Skeletal muscle satellite cell (primary cell): ENCODE measurements at regions not wholly inside any gene's neighbourhood (a gene's known extent, or its start where the extent isn't known, plus 50 kb on each side); places are given as distances from the start of the nearest gene placed in this dataset.

ENCODE experiments used
- H3K27me3 ChIP-seq: 2 replicates; pipeline ENCODE4 v1.7.0; 2013; ENCODE audit warnings: low read length; ENCODE audit not compliant: control insufficient read depth, insufficient read depth
- H3K36me3 ChIP-seq: 2 replicates; pipeline ENCODE4 v1.7.0; 2013; ENCODE audit warnings: mild to moderate bottlenecking, control low read depth, low read length; ENCODE audit not compliant: insufficient read depth
- H3K4me1 ChIP-seq: 2 replicates; pipeline ENCODE4 v1.7.0; 2013; ENCODE audit warnings: low read length; ENCODE audit not compliant: control insufficient read depth, insufficient read depth
- H3K4me2 ChIP-seq: 2 replicates; pipeline ENCODE4 v1.7.0; 2013; ENCODE audit warnings: mild to moderate bottlenecking, low read length
- H3K4me3 ChIP-seq: 2 replicates; pipeline ENCODE4 v1.7.0; 2013; ENCODE audit warnings: low read length
- H3K9ac ChIP-seq: 2 replicates; pipeline ENCODE4 v1.7.0; 2013; ENCODE audit warnings: mild to moderate bottlenecking, low read depth, low read length, moderate library complexity
- H3K9me3 ChIP-seq: replicated peaks from 2 replicates; pipeline ENCODE4 v1.7.0; 2013; ENCODE audit warnings: mild to moderate bottlenecking, control low read depth, low read length

GRCh38 chr1:222930070-222930469, 115.2 kb downstream of the DISP1 start:
- Histone ChIP-seq H3K4me2 (no peak overlapping the region), H3K27me3 (no peaks in the 10 kb centered on the region), H3K4me1 (peaks cover 22% of the 10 kb centered on the region), H3K9ac (no peak overlapping the region), H3K4me3 (no peak overlapping the region), H3K9me3 (no peaks in the 10 kb centered on the region), H3K36me3 (no peaks in the 10 kb centered on the region)

DNA sequence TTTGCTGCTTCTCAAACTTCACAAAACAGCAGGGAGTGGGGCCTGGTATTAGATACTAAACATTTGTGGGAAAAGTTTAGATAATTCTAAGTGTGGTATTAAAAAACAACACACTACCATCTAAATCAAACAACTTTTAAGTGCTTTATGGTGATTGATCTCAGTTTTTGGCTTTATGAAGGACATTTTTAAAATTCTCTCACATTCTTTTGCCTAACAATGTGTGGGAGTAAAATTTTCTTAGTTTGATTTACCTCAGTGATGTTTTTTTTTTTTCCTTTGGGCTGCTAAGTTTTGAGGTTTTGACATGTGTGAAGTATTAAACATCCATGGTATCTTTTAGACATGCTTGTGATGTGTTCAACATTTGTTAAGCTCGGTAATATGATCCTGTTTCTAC, 116.2 kb downstream of the DISP1 start:
- Histone ChIP-seq H3K9me3 (no peaks in the 10 kb centered on the region), H3K36me3 (no peaks in the 10 kb centered on the region), H3K27me3 (no peaks in the 10 kb centered on the region), H3K4me2 (no peak overlapping the region), H3K9ac (no peak overlapping the region), H3K4me1 (peaks cover 22% of the 10 kb centered on the region), H3K4me3 (no peak overlapping the region)

DNA sequence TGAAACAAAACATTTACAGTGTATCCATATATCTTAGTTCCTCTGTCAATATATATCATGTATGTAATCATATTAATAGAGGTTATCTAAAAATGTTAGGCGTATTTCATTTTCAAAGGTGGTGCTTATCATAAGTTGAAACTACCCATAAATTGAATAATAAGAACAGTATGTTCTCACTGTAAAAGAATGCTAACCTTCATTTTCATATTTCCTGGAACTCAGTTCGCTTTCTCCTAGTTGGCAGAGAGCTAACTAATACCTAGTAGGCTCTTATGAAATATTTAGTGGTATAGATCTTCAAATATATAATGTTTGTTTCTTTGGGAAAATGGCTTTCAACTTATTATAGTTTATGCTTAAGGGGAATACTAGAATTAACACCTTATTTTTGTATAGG, 118.4 kb downstream of the DISP1 start:
- Histone ChIP-seq H3K36me3 (no peaks in the 10 kb centered on the region), H3K27me3 (no peaks in the 10 kb centered on the region), H3K4me1 (peaks cover 6% of the 10 kb centered on the region), H3K4me3 (no peak overlapping the region), H3K4me2 (no peak overlapping the region), H3K9ac (no peak overlapping the region), H3K9me3 (no peaks in the 10 kb centered on the region)

GRCh38 chr1:222935239-222935900, 120.5 kb downstream of the DISP1 start:
- Histone ChIP-seq H3K4me3 (no peak overlapping the region), H3K4me2 (no peak overlapping the region), H3K4me1 (peaks cover 6% of the 10 kb centered on the region), H3K9me3 (no peaks in the 10 kb centered on the region), H3K36me3 (no peaks in the 10 kb centered on the region), H3K27me3 (no peaks in the 10 kb centered on the region), H3K9ac (no peak overlapping the region)

- H3K4me3 ChIP-seq: no peak overlapping the region
- H3K9me3 ChIP-seq: no peaks in the 10 kb centered on the region
- no peak overlapping the region for H3K9ac ChIP-seq
- no peaks in the 10 kb centered on the region for H3K27me3 ChIP-seq
- H3K4me1 ChIP-seq: peaks cover 5% of the 10 kb centered on the region
- H3K4me2 ChIP-seq: no peak overlapping the region
- H3K36me3 ChIP-seq: no peaks in the 10 kb centered on the region
Observed at GRCh38 chr1:222936042-222936441, 121.2 kb downstream of the DISP1 start.

DNA sequence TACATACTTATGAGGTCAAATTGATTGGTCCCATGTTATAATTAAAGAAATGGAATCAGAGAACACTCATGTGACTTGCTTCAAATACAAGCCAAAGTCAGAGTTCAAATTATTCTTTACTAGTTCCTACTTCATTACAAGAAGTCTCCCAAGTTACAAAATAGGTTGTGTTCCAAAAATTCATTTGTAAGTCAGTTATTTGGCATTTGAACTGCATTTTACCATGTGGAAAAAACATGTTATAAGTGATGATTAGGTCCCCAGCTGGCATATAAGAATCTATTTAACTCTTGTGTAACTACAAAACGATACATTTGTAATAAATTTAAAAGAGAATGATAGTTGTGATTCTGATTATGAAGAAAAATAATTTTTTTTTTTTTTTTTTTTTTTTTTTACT, 124.1 kb downstream of the DISP1 start:
- no peaks in the 10 kb centered on the region for H3K4me1 ChIP-seq
- H3K36me3 ChIP-seq: peaks cover 4% of the 10 kb centered on the region
- no peak overlapping the region for H3K9ac ChIP-seq
- H3K4me3 ChIP-seq: no peak overlapping the region
- H3K4me2 ChIP-seq: no peak overlapping the region
- H3K9me3 ChIP-seq: no peaks in the 10 kb centered on the region
- no peaks in the 10 kb centered on the region for H3K27me3 ChIP-seq

DNA sequence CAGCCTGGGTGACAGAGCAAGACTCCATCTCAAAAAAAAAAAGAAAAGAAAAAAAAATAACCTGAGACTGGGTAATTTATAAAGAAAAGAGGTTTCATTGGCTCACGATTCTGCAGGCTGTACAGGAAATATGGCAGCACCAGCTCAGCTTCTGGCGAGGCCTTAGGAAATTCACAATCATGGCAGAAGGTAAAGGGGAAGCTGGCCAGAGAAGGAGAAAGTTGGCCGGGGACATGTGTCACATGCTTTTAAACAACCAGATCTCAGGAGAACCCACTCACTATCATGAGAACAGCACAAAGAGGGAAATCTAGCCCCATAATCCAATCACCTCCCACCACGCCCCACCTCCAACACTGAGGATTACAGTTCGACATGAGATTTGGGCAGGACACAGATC, 125.3 kb downstream of the DISP1 start:
- no peaks in the 10 kb centered on the region for H3K27me3 ChIP-seq
- H3K36me3 ChIP-seq: peaks cover 4% of the 10 kb centered on the region
- H3K4me2 ChIP-seq: no peak overlapping the region
- no peaks in the 10 kb centered on the region for H3K4me1 ChIP-seq
- H3K9me3 ChIP-seq: no peaks in the 10 kb centered on the region
- H3K9ac ChIP-seq: no peak overlapping the region
- no peak overlapping the region for H3K4me3 ChIP-seq

DNA sequence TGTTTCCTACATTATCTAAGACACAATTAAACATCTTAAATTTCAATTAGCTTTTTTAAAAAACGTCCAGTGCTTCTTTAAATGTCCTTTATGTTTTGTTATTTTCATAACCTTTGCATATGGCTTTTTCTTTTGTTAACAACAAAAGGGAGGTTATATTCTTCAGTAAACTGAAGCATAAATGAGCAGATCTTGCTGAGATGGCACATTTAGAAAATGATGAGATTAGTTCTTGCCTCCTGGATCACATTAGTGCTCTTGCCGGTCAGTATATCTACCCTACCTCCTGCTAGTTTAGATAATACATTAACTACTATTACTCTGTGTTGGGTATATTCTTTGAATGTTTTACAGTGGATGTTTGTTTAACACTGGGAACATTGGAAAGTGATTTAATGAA, 126.1 kb downstream of the DISP1 start:
- H3K27me3 ChIP-seq: no peaks in the 10 kb centered on the region
- H3K36me3 ChIP-seq: peaks cover 4% of the 10 kb centered on the region
- H3K4me1 ChIP-seq: no peaks in the 10 kb centered on the region
- no peak overlapping the region for H3K4me3 ChIP-seq
- H3K4me2 ChIP-seq: no peak overlapping the region
- H3K9me3 ChIP-seq: no peaks in the 10 kb centered on the region
- no peak overlapping the region for H3K9ac ChIP-seq

- H3K4me3 ChIP-seq: no peak overlapping the region
- no peaks in the 10 kb centered on the region for H3K9me3 ChIP-seq
- H3K9ac ChIP-seq: no peak overlapping the region
- no peaks in the 10 kb centered on the region for H3K4me1 ChIP-seq
- no peak overlapping the region for H3K4me2 ChIP-seq
- no peaks in the 10 kb centered on the region for H3K27me3 ChIP-seq
- peaks cover 4% of the 10 kb centered on the region for H3K36me3 ChIP-seq
Observed at GRCh38 chr1:222941425-222941824, 126.6 kb downstream of the DISP1 start.

DNA sequence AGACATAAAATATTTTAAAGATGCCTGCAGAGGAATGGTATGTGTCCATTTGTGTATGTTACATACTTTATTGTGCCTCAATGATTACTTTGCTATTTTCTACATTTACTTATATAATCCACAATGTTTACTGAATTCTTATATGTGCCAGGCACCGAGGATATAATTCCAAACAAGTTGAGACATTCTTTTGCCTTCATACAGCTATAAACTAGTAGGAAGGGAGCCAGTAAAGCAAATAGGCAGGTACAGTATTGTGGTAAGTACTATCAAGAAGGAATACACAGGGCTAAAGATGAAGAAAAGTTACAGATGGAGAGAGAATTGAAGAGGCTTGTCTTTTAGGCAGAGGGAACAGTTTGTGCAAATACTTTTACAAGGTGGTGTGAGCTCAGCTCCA, 131.6 kb downstream of the DISP1 start:
- Histone ChIP-seq H3K27me3 (no peaks in the 10 kb centered on the region), H3K4me1 (no peaks in the 10 kb centered on the region), H3K9ac (no peak overlapping the region), H3K36me3 (peaks cover 4% of the 10 kb centered on the region), H3K9me3 (no peaks in the 10 kb centered on the region), H3K4me3 (no peak overlapping the region), H3K4me2 (no peak overlapping the region)

GRCh38 chr1:222948079-222948478, 133.2 kb downstream of the DISP1 start:
- Histone ChIP-seq H3K4me1 (no peaks in the 10 kb centered on the region), H3K36me3 (peaks cover 2% of the 10 kb centered on the region), H3K9ac (no peak overlapping the region)

GRCh38 chr1:222950892-222951291, 136.1 kb downstream of the DISP1 start:
- Histone ChIP-seq H3K27me3 (no peaks in the 10 kb centered on the region), H3K9ac (no peak overlapping the region), H3K9me3 (no peaks in the 10 kb centered on the region), H3K4me1 (no peaks in the 10 kb centered on the region), H3K36me3 (no peaks in the 10 kb centered on the region), H3K4me3 (no peak overlapping the region), H3K4me2 (no peak overlapping the region)

More at GRCh38 chr1:222948079-222948478, 133.2 kb downstream of the DISP1 start:
- Histone ChIP-seq H3K4me2 (no peak overlapping the region), H3K4me3 (no peak overlapping the region), H3K27me3 (no peaks in the 10 kb centered on the region), H3K9me3 (no peaks in the 10 kb centered on the region)
